ENCODE measurements at regions not wholly inside any gene's neighbourhood (a gene's known extent, or its start where the extent isn't known, plus 50 kb on each side); places are given as distances from the start of the nearest gene placed in this dataset.

DNA sequence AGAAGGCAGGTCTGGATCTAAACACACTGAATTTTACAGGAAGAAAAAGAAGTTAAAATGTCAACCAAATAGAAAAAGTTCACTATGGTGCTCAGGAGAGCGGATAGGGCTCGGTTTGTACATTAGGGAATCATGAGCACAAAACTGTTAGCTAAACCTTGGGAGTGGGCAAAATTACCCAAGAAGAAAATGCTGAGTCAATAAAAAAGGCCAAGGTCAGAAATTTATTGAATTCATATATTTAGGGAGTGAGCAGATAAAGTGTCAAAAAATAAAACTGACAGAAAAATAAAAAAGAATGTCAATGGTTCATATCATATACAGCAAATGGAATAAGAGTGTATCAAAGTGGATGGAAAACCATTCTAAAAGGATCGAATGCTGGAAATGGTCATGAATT, 452.5 kb upstream of the SMIM31 start:
- no peak overlapping the region for H3K4me2 ChIP-seq (ENCODE audit: low read length)
- TF ChIP-seq EZH2 (IDR thresholded peaks at IDR 0.05; ENCODE audit: borderline replicate concordance, insufficient read depth, low read length, poor library complexity, severe bottlenecking) (no peak), SMC3 (conservative IDR thresholded peaks at IDR 0.05; ENCODE audit: poor library complexity) (no peak), TAF1 (IDR thresholded peaks at IDR 0.05; ENCODE audit: low read depth) (no peak), EP300 (conservative IDR thresholded peaks at IDR 0.05; ENCODE audit: poor library complexity, severe bottlenecking) (no peak), POLR2AphosphoS5 (IDR thresholded peaks at IDR 0.05) (no peak), REST (IDR thresholded peaks at IDR 0.05; ENCODE audit: borderline replicate concordance) (no peak), RAD21 (conservative IDR thresholded peaks at IDR 0.05) (no peak), MXI1 (conservative IDR thresholded peaks at IDR 0.05; ENCODE audit: poor library complexity, severe bottlenecking) (no peak), CTCF (IDR thresholded peaks at IDR 0.05; ENCODE audit: poor library complexity, severe bottlenecking) (no peak)
- H3K79me2 ChIP-seq (replicated peaks; ENCODE audit: insufficient read depth, low read length) = peaks cover 17% of the 10 kb centered on the region
- no peak overlapping the region for H3K9ac ChIP-seq (ENCODE audit: low read length)
- H3K27me3 ChIP-seq (ENCODE audit: insufficient read depth, low read depth, low read length) = no peaks in the 10 kb centered on the region
- H3K4me3 ChIP-seq (ENCODE audit: low read length) = no peak overlapping the region
- H2AFZ ChIP-seq (ENCODE audit: low read depth, low read length) = no peak overlapping the region
- no peaks in the 10 kb centered on the region for H4K20me1 ChIP-seq (ENCODE audit: insufficient read depth)
- no peaks in the 10 kb centered on the region for H3K9me2 ChIP-seq (ENCODE audit: insufficient read depth, low read length)
- H3K36me3 ChIP-seq (ENCODE audit: insufficient read depth, low read length) = no peaks in the 10 kb centered on the region
- H3K9me3 ChIP-seq (ENCODE audit: low read length) = no peaks in the 10 kb centered on the region
- no peaks in the 10 kb centered on the region for H3F3A ChIP-seq (ENCODE audit: insufficient read depth, low read length, poor library complexity, severe bottlenecking)
- no peak overlapping the region for H3K27ac ChIP-seq (ENCODE audit: low read length)

- no peak overlapping the region for H3K4me2 ChIP-seq (ENCODE audit: low read length)
- H2AFZ ChIP-seq (ENCODE audit: low read depth, low read length) = no peak overlapping the region
- no peak for TF ChIP-seq MXI1 (conservative IDR thresholded peaks at IDR 0.05; ENCODE audit: poor library complexity, severe bottlenecking)
- TF ChIP-seq REST (IDR thresholded peaks at IDR 0.05; ENCODE audit: borderline replicate concordance) = no peak
- no peak for TF ChIP-seq EP300 (conservative IDR thresholded peaks at IDR 0.05; ENCODE audit: poor library complexity, severe bottlenecking)
- no peak for TF ChIP-seq EZH2 (IDR thresholded peaks at IDR 0.05; ENCODE audit: borderline replicate concordance, insufficient read depth, low read length, poor library complexity, severe bottlenecking)
- TF ChIP-seq TAF1 (IDR thresholded peaks at IDR 0.05; ENCODE audit: low read depth) = no peak
- no peak for TF ChIP-seq SMC3 (conservative IDR thresholded peaks at IDR 0.05; ENCODE audit: poor library complexity)
- no peak for TF ChIP-seq CTCF (IDR thresholded peaks at IDR 0.05; ENCODE audit: poor library complexity, severe bottlenecking)
- TF ChIP-seq RAD21 (conservative IDR thresholded peaks at IDR 0.05) = no peak
- TF ChIP-seq POLR2AphosphoS5 (IDR thresholded peaks at IDR 0.05) = no peak
- H3K9me3 ChIP-seq (ENCODE audit: low read length) = no peaks in the 10 kb centered on the region
- peaks cover 16% of the 10 kb centered on the region for H3K79me2 ChIP-seq (replicated peaks; ENCODE audit: insufficient read depth, low read length)
- H4K20me1 ChIP-seq (ENCODE audit: insufficient read depth) = no peaks in the 10 kb centered on the region
- no peaks in the 10 kb centered on the region for H3F3A ChIP-seq (ENCODE audit: insufficient read depth, low read length, poor library complexity, severe bottlenecking)
- H3K27ac ChIP-seq (ENCODE audit: low read length) = no peak overlapping the region
- H3K9me2 ChIP-seq (ENCODE audit: insufficient read depth, low read length) = no peaks in the 10 kb centered on the region
- no peak overlapping the region for H3K4me3 ChIP-seq (ENCODE audit: low read length)
- H3K36me3 ChIP-seq (ENCODE audit: insufficient read depth, low read length) = no peaks in the 10 kb centered on the region
- H3K27me3 ChIP-seq (ENCODE audit: insufficient read depth, low read depth, low read length) = no peaks in the 10 kb centered on the region
- no peak overlapping the region for H3K9ac ChIP-seq (ENCODE audit: low read length)
These were observed 449.8 kb upstream of the SMIM31 start for GRCh38 chr4:164304101-164304639.
